Keratinocyte (primary cell): ENCODE measurements at regions not wholly inside any gene's neighbourhood (a gene's known extent, or its start where the extent isn't known, plus 50 kb on each side); places are given as distances from the start of the nearest gene placed in this dataset.

Experiments used
- DNase-seq: peaks from one replicate; pipeline ENCODE4 v3.0.0-alpha.2; 2011; ENCODE audit warnings: low read depth, missing footprints, low spot score
- FAIRE-seq: peaks from 2 replicates; lab custom pipeline; 2011; peaks lifted over from hg19 to GRCh38; lab: Jason Lieb, UNC
- H2AFZ ChIP-seq: 2 replicates; pipeline ENCODE4 v1.6.0; 2012; ENCODE audit warnings: low read length, control low read depth, inconsistent platforms; ENCODE audit not compliant: control insufficient read depth
- H3K27ac ChIP-seq: 2 replicates; pipeline ENCODE4 v1.5.1; 2011; ENCODE audit warnings: low read length; ENCODE audit not compliant: control insufficient read depth, insufficient read depth
- H3K27me3 ChIP-seq: 3 replicates; pipeline ENCODE4 v1.6.0; 2011; ENCODE audit warnings: low read length; ENCODE audit not compliant: control insufficient read depth, insufficient read depth; ENCODE audit errors: extremely low read depth
- H3K36me3 ChIP-seq, 2 experiments: 2 replicates in 1 of 2; 3 replicates in 1 of 2; pipeline ENCODE4 v1.5.1; 2011; ENCODE audit warnings: low read length in 2 of 2, mild to moderate bottlenecking in 1 of 2; ENCODE audit not compliant: control insufficient read depth in 2 of 2, insufficient read depth in 2 of 2; ENCODE audit errors: extremely low read depth in 1 of 2
- H3K4me1 ChIP-seq: 3 replicates; pipeline ENCODE4 v1.5.1; 2011; ENCODE audit warnings: low read length; ENCODE audit not compliant: control insufficient read depth, insufficient read depth; ENCODE audit errors: extremely low read depth
- H3K4me2 ChIP-seq: 3 replicates; pipeline ENCODE4 v1.6.0; 2011; ENCODE audit warnings: low read depth, low read length; ENCODE audit not compliant: control insufficient read depth, insufficient read depth; ENCODE audit errors: extremely low read depth
- H3K4me3 ChIP-seq, 3 experiments: fragments of 200-600 bp in 1 of 3; sonication (generic) in 1 of 3; 2 replicates in 2 of 3; 3 replicates in 1 of 3; pipeline ENCODE4 v1.5.1; 2011 to 2016; ENCODE audit warnings: low read length in 3 of 3, mild to moderate bottlenecking in 3 of 3, control low read depth in 2 of 3, inconsistent platforms in 1 of 3, low read depth in 1 of 3, mixed read lengths in 1 of 3, mixed run types in 1 of 3, moderate library complexity in 1 of 3; ENCODE audit not compliant: control insufficient read depth in 2 of 3, insufficient read depth in 2 of 3; ENCODE audit errors: extremely low read depth in 1 of 3
- H3K79me2 ChIP-seq: 2 replicates; pipeline ENCODE4 v1.6.0; 2012; ENCODE audit warnings: low read length; ENCODE audit not compliant: control insufficient read depth, insufficient read depth
- H3K9ac ChIP-seq: 3 replicates; pipeline ENCODE4 v1.6.0; 2011; ENCODE audit warnings: low read length; ENCODE audit not compliant: control insufficient read depth, insufficient read depth; ENCODE audit errors: extremely low read depth
- H3K9me1 ChIP-seq: 3 replicates; pipeline ENCODE4 v1.6.0; 2011; ENCODE audit warnings: low read length; ENCODE audit not compliant: control insufficient read depth, insufficient read depth; ENCODE audit errors: extremely low read depth
- H3K9me3 ChIP-seq: 2 replicates; pipeline ENCODE4 v1.5.1; 2012; ENCODE audit warnings: low read depth, low read length; ENCODE audit not compliant: control insufficient read depth
- H4K20me1 ChIP-seq: 3 replicates; pipeline ENCODE4 v1.6.0; 2011; ENCODE audit warnings: low read length; ENCODE audit not compliant: control insufficient read depth, insufficient read depth; ENCODE audit errors: extremely low read depth
- EZH2 ChIP-seq: IDR thresholded peaks from one replicate; pipeline ENCODE4 v1.6.1; 2012; ENCODE audit warnings: inconsistent platforms, mild to moderate bottlenecking, low read length, moderate library complexity
- dilution Hi-C: fragments of 300-500 bp; cut with MboI; formaldehyde crosslinking; loops from one replicate; pipeline ENCODE4 v1.7.0; 2020; ENCODE audit warnings: low sequenced_read_pairs; ENCODE audit not compliant: extremely low pct_ligation_motif_present
- TF ChIP-seq, protein P1 (sequence below), 3 experiments: IDR thresholded peaks in 1 of 3; conservative IDR thresholded peaks in 1 of 3; optimal IDR thresholded peaks in 1 of 3; 2 replicates in 2 of 3; 3 replicates in 1 of 3; pipeline versions ENCODE3 to v1.5.1; 2011; ENCODE audit warnings: low read length in 3 of 3, mild to moderate bottlenecking in 3 of 3, moderate library complexity in 2 of 3, control low read depth in 1 of 3, inconsistent platforms in 1 of 3; ENCODE audit not compliant: insufficient read depth in 2 of 3; ENCODE audit errors: extremely low read depth in 1 of 3

DNA sequence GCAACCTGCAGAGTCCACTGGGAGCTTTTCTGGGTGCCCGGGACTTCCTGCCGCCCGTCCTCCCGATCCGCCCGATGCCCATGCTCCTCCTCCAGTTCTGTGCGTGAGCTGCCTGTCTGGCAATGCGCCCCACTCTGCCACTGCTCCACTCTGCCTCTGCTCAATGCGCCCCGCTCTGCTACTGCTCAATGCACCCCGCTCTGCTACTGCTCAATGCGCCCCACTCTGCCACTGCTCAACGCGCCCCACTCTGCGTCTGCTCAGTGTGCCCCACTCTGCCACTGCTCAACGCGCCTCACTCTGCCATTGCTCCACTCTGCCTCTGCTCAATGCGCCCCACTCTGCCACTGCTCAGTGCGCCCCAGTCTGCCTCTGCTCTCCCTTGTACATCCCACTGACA is 436.0 kb downstream of the NR2F1-AS1 start:
- no peak for FAIRE-seq
- no peak overlapping the region for H3K9ac ChIP-seq
- no peak overlapping the region for H3K4me2 ChIP-seq
- dilution Hi-C loops: no loop called here
- no peaks in the 10 kb centered on the region for H3K4me1 ChIP-seq
- H3K9me3 ChIP-seq: no peaks in the 10 kb centered on the region
- H2AFZ ChIP-seq: no peak overlapping the region
- no peak for TF ChIP-seq EZH2
- TF ChIP-seq, protein P1, sequence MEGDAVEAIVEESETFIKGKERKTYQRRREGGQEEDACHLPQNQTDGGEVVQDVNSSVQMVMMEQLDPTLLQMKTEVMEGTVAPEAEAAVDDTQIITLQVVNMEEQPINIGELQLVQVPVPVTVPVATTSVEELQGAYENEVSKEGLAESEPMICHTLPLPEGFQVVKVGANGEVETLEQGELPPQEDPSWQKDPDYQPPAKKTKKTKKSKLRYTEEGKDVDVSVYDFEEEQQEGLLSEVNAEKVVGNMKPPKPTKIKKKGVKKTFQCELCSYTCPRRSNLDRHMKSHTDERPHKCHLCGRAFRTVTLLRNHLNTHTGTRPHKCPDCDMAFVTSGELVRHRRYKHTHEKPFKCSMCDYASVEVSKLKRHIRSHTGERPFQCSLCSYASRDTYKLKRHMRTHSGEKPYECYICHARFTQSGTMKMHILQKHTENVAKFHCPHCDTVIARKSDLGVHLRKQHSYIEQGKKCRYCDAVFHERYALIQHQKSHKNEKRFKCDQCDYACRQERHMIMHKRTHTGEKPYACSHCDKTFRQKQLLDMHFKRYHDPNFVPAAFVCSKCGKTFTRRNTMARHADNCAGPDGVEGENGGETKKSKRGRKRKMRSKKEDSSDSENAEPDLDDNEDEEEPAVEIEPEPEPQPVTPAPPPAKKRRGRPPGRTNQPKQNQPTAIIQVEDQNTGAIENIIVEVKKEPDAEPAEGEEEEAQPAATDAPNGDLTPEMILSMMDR (optimal IDR thresholded peaks at IDR 0.05 in 1 of 3, IDR thresholded peaks at IDR 0.05 in 1 of 3, conservative IDR thresholded peaks at IDR 0.05 in 1 of 3; ENCODE audit: extremely low read depth in 1 of 3, insufficient read depth in 2 of 3, low read length in 3 of 3): no peak
- H3K36me3 ChIP-seq: no peaks in the 10 kb centered on the region
- DNase-seq: no peak
- H3K79me2 ChIP-seq: no peaks in the 10 kb centered on the region
- H3K4me3 ChIP-seq: no peak overlapping the region
- no peaks in the 10 kb centered on the region for H3K9me1 ChIP-seq
- no peaks in the 10 kb centered on the region for H4K20me1 ChIP-seq
- no peaks in the 10 kb centered on the region for H3K27me3 ChIP-seq
- H3K27ac ChIP-seq: no peak overlapping the region

DNA sequence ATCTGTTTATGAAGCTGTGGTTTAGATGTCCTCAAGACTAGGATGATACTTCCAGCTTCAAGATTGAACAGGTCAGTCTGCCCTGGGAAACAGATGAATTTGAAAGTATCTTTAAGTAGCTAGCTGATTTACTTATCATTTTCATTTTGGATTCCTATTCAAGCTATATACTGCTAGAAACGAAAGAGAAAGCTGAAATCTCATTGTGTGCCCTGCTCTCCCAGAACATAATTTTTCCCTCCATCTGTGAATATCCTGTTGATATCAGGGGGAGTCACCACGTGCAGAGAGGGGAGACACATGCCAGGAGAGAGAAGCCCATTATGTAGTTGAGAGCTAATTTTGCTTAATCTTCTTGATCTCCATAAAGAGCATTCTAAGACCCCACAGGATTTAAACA is 439.1 kb downstream of the NR2F1-AS1 start:
- H3K4me2 ChIP-seq: no peak overlapping the region

More for the DNA sequence above, 439.1 kb downstream of the NR2F1-AS1 start:
- Histone ChIP-seq H4K20me1 (no peaks in the 10 kb centered on the region), H3K27me3 (no peaks in the 10 kb centered on the region), H3K9ac (no peak overlapping the region), H2AFZ (no peak overlapping the region), H3K9me1 (no peaks in the 10 kb centered on the region), H3K27ac (no peak overlapping the region), H3K9me3 (no peaks in the 10 kb centered on the region), H3K4me1 (no peaks in the 10 kb centered on the region), H3K4me3 (no peak overlapping the region), H3K36me3 (no peaks in the 10 kb centered on the region), H3K79me2 (no peaks in the 10 kb centered on the region)
- dilution Hi-C loops: no loop called here
- no peak for DNase-seq
- TF ChIP-seq EZH2: no peak
- TF ChIP-seq, protein P1 (optimal IDR thresholded peaks at IDR 0.05 in 1 of 3, IDR thresholded peaks at IDR 0.05 in 1 of 3, conservative IDR thresholded peaks at IDR 0.05 in 1 of 3; ENCODE audit: extremely low read depth in 1 of 3, insufficient read depth in 2 of 3, low read length in 3 of 3): no peak
- FAIRE-seq: no peak
